Stimulated activated naive B cell treated with anti-CD40 and anti-IgM and Interleukin-4, amounts not matched to agents 10 μg/mL and 1 μg/mL and 100 μg/mL, for 72 hours (primary cell): ENCODE measurements at regions not wholly inside any gene's neighbourhood (a gene's known extent, or its start where the extent isn't known, plus 50 kb on each side); places are given as distances from the start of the nearest gene placed in this dataset.
"Not testable (repeated sequence)": the region's sequence is repeated elsewhere in the genome, so short reads cannot be mapped to it uniquely, and the experiment has no call there.

Experiments
- ATAC-seq, 2 donors: fragments of 150-1000 bp; cut with Tn5 transposase; replicated peaks; 2 replicates each; pipeline ENCODE4 v1.10.0; 2021; ENCODE audit warnings: moderate library complexity in 1 of 2
- DNase-seq: peaks from one replicate; pipeline ENCODE4 v3.0.0; 2021
- H3K27ac Mint-ChIP-seq: one replicate; pipeline ENCODE4 v1.8.0; 2022; ENCODE audit warnings: mild to moderate bottlenecking, mixed read lengths
- H3K27me3 Mint-ChIP-seq, 2 donors: one replicate each; pipeline ENCODE4 v1.8.0; 2022; ENCODE audit warnings: mixed read lengths in 2 of 2
- H3K36me3 Mint-ChIP-seq, 2 donors: one replicate each; pipeline ENCODE4 v1.8.0; 2022; ENCODE audit warnings: mixed read lengths in 2 of 2, mild to moderate bottlenecking in 1 of 2
- H3K4me1 Mint-ChIP-seq, 2 donors: one replicate each; pipeline ENCODE4 v1.8.0; 2022; ENCODE audit warnings: mixed read lengths in 2 of 2, mild to moderate bottlenecking in 1 of 2
- H3K4me3 Mint-ChIP-seq, 2 donors: one replicate each; pipeline ENCODE4 v1.8.0; 2022; ENCODE audit warnings: mild to moderate bottlenecking in 2 of 2, mixed read lengths in 2 of 2, moderate library complexity in 1 of 2
- H3K9me3 Mint-ChIP-seq, 2 donors: one replicate each; pipeline ENCODE4 v1.8.0; 2022; ENCODE audit warnings: mixed read lengths in 2 of 2, mild to moderate bottlenecking in 1 of 2

DNA sequence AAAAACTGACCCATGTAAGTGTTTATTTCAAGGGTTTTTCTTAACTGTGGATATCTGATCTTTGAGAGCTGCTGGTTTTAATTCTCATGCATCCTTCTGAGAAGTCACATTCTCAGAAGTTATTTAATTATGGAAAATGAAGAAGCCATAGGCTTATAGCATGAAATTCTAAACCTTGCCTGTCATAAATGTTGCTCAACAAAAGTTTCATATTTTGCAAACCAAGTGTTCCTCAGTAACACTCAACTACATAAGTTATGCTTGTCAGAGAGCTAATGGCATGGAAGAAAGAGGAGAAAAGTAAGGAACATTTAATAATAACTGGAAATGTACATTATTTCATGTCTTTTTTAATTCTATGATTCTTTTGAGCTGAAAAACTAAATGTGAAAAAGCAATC is 78.6 kb upstream of the MPP7 start:
- no peak overlapping the region for H3K27ac Mint-ChIP-seq
- H3K4me1 Mint-ChIP-seq = peaks cover 0 to 3% of the 10 kb centered on the region in 2 donors
- ATAC-seq = no peak
- H3K27me3 Mint-ChIP-seq = peaks cover 6 to 11% of the 10 kb centered on the region in 2 donors
- DNase-seq = no peak
- no peak overlapping the region for H3K4me3 Mint-ChIP-seq
- no peaks in the 10 kb centered on the region for H3K36me3 Mint-ChIP-seq
- no peaks in the 10 kb centered on the region for H3K9me3 Mint-ChIP-seq

DNA sequence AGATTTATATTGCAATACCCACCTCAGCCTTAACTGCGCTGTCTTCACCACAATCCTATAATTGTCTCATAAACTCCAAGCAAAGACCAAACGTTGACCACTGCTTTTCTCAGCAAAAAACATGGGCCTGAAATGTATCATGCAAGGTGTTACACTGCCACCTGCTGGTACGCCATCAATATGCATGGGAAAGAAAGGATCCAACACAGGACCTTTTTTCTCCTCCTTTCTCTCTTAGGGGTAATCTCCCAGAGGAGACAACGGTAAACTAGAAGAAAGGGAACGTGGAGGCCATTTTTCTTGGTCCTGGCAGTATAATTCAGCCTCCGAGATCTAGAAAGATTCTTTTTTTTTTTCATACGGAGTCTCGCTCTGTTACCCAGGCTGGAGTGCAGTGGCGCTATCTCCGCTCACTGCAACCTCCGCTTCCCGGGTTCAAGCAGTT is 79.1 kb upstream of the MPP7 start:
- H3K4me3 Mint-ChIP-seq = no peak overlapping the region
- H3K27ac Mint-ChIP-seq = no peak overlapping the region

DNA sequence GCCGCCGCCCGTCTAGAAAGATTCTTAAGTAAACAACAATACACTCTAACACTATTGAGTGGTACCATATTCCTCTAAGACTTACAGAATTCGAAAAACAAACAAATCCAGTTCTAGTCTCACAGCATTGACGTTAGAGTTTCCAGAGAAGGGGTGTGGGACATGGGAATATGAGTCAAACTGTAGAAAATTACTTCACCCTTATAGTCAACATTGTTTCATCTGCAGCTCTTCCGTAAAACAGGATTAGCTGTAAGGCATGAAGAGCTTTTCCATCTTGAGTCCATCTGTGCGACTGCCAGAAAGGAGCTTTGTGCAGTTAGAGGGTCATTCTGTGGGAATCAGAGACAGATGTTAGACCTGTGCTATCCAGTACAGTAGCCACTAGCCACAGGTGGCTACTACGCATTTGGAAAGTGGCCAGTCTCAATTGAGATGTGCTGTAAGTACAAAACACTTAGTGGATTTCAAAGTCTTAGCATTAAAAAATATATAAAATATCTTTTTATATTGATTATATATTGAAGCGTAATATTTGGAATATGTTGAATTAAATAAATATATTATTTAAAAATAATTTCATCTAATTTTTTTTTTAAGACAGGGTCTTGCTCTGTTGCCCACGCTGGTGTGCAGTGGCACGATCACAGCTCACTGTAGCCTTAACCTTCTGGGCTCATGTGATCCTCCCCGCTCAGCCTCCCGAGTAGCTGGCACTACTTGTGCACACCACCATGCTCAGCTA is 79.8 kb upstream of the MPP7 start:
- peaks cover 0 to 3% of the 10 kb centered on the region in 2 donors for H3K4me1 Mint-ChIP-seq
- H3K27me3 Mint-ChIP-seq = peaks cover 11% of the 10 kb centered on the region in 2 donors
- no peak overlapping the region for H3K4me3 Mint-ChIP-seq
- ATAC-seq (no peak), DNase-seq (no peak)
- peak overlapping the region; percentile 44 for H3K27ac Mint-ChIP-seq
- H3K36me3 Mint-ChIP-seq = no peaks in the 10 kb centered on the region
- H3K9me3 Mint-ChIP-seq = no peaks in the 10 kb centered on the region

More for the DNA sequence above, 79.1 kb upstream of the MPP7 start:
- DNase-seq = peak; percentile 68
- ATAC-seq = peak; percentile 98
- H3K9me3 Mint-ChIP-seq = no peaks in the 10 kb centered on the region
- no peaks in the 10 kb centered on the region for H3K36me3 Mint-ChIP-seq
- peaks cover 6 to 11% of the 10 kb centered on the region in 2 donors for H3K27me3 Mint-ChIP-seq
- H3K4me1 Mint-ChIP-seq = peaks cover 0 to 3% of the 10 kb centered on the region in 2 donors

DNA sequence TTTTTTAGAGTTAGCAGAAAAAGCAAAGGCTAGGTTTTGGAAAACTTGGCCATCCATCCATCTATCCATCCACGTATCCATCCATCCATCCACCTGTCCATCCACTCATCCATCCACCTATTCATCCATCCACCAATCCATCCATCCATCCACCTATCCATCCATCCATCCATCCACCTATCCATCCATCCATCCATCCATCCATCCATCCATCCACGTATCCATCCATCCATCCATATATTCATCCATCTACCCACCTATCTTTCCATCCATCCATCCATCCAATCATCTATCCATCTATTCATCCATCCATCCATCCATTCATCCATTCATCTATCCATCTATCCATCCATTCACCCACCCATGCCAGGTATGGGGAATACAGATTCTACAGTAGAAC is 81.7 kb upstream of the MPP7 start:
- H3K4me1 Mint-ChIP-seq = peaks cover 0 to 3% of the 10 kb centered on the region in 2 donors
- H3K9me3 Mint-ChIP-seq = no peaks in the 10 kb centered on the region
- no peak overlapping the region for H3K4me3 Mint-ChIP-seq
- DNase-seq (no peak), ATAC-seq (no peak)
- no peak overlapping the region for H3K27ac Mint-ChIP-seq
- H3K36me3 Mint-ChIP-seq = no peaks in the 10 kb centered on the region
- H3K27me3 Mint-ChIP-seq = peaks cover 19 to 20% of the 10 kb centered on the region in 2 donors

DNA sequence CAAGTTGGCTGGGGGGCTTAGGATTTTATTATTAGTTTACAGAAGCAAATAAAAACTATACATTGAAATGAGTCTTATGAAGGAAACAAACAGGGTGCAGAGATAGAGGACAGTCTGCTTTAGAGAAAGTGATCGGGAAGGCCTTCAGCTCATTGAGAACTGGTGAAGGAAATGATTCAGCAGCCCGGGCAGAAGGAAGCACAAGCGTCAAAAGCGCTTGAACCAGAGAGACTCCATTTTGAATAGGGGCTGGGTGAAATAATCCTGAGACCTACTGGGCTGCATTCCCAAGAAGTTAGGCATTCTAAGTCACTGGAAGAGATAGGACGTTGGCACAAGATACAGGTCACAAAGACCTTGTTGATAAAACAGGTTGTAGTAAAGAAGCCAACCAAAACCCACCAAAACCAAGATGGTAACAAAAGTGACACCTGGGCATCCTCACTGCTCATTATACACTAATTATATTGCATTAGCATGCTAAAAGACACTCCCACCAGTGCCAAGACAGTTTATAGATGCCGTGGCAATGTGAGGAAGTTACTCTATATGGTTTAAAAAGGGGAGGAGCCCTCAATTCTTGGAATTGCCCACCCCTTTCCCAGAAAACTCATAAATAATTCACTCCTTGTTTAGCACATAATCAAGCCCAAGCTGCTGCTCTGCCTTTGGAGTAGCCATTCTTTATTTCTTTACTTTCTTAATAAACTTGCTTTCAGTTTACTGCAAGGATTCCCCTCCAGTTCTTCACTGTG is 83.1 kb upstream of the MPP7 start:
- H3K9me3 Mint-ChIP-seq = no peaks in the 10 kb centered on the region
- H3K27me3 Mint-ChIP-seq = peaks cover 19 to 20% of the 10 kb centered on the region in 2 donors
- H3K27ac Mint-ChIP-seq = no peak overlapping the region
- DNase-seq (no peak), ATAC-seq (no peak)
- H3K4me3 Mint-ChIP-seq = no peak overlapping the region
- H3K36me3 Mint-ChIP-seq = no peaks in the 10 kb centered on the region
- peaks cover 0 to 3% of the 10 kb centered on the region in 2 donors for H3K4me1 Mint-ChIP-seq

DNA sequence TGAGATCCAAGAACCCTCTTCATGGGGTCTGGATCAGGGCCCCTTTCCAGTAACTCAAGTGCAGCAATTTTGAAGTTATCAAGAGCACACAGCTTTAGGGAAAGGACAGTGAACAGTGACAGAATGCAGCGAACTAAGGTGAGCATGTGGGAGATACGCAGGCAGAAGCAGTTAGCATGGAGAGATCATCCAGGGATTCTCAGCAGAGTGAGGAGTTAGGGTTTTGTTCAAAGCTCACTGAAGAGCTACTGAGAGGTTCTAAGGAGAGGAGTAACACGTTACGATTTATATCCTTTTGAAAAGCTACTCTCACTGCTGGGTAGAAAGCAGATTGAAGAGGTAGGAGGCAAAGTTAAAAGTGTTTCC is 83.6 kb upstream of the MPP7 start:
- Mint-ChIP-seq H3K36me3 (no peaks in the 10 kb centered on the region), H3K4me1 (peaks cover 0 to 3% of the 10 kb centered on the region in 2 donors), H3K27me3 (peaks cover 19 to 20% of the 10 kb centered on the region in 2 donors), H3K9me3 (no peaks in the 10 kb centered on the region), H3K4me3 (no peak overlapping the region), H3K27ac (no peak overlapping the region)
- ATAC-seq (no peak), DNase-seq (no peak)

DNA sequence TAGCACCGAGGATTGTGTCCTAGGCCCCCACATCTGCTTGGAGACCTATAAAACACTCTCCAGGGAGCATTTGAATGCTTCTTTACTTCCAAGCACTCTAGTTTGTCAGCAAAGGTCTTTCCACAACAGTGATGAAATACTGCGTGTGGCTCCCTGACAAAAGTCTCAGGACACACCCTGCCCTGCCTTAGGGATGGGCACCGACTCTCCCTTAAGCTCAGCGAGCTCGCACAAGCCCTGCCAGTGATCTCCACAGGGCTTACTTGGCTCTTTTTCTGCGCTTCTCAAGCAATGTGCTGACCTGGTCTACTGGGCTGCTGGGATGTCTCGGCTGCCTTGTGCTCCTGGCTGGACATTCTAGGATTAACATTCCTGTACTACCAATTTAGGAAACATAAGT is 84.3 kb upstream of the MPP7 start:
- peaks cover 19 to 20% of the 10 kb centered on the region in 2 donors for H3K27me3 Mint-ChIP-seq
- ATAC-seq (no peak), DNase-seq (no peak)
- no peak overlapping the region for H3K27ac Mint-ChIP-seq
- H3K4me1 Mint-ChIP-seq = peaks cover 0 to 2% of the 10 kb centered on the region in 2 donors
- H3K9me3 Mint-ChIP-seq = no peaks in the 10 kb centered on the region
- H3K36me3 Mint-ChIP-seq = no peaks in the 10 kb centered on the region
- no peak overlapping the region for H3K4me3 Mint-ChIP-seq

DNA sequence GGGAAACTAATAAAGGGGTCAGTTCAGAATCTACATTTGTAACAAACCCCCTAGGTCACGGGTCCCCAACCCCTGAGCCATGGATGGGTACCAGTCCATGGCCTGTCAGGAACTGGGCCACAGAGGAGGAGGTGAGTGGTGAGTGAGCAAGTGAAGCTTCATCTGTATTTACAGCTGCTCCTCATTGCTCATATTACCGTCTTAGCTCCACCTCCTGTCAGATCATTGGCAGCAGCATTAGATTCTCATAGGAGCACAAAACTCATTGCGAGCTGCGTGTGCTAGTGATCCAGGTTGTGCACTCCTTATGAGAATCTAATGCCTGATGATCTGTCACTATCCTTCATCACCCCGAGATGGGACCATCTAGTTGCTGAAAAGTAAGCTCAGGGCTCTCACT is 88.4 kb upstream of the MPP7 start:
- peaks cover 8 to 14% of the 10 kb centered on the region in 2 donors for H3K27me3 Mint-ChIP-seq
- no peaks in the 10 kb centered on the region for H3K36me3 Mint-ChIP-seq
- H3K4me1 Mint-ChIP-seq = peaks cover 7 to 8% of the 10 kb centered on the region in 2 donors
- no peak overlapping the region for H3K4me3 Mint-ChIP-seq
- ATAC-seq = no peak
- no peak overlapping the region for H3K27ac Mint-ChIP-seq
- DNase-seq = no peak
- no peaks in the 10 kb centered on the region for H3K9me3 Mint-ChIP-seq

DNA sequence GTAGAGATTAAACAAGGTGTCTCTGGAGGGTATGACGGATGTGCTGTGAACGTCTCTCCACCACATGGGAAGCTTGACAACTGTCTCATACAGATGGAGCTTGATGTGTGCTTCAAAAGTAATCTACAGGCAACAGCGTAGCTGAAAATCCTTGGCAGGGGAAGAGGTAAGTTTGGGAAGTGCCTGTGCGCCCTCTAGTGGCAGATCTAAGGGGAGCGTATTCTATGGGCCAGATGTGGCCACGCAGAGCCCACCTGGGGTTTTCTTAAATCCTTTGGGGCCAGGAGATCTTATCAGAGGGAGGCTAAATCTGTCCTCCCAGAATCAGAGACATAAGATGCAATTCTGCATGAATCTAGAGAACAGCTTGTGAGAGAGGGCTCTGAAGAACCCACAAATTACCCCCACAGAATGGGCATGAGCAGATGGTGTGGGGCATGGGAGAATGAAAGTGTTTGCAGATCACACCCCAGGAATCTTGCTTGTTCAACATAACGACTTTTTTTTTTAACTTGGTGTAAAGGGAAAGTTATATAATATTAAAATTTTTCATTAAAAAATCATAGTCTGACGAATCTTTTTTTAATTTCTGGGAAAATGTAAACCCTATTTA is 91.2 kb upstream of the MPP7 start:
- H3K4me1 Mint-ChIP-seq = peaks cover 5 to 10% of the 10 kb centered on the region in 2 donors
- no peak overlapping the region for H3K4me3 Mint-ChIP-seq
- peaks cover 0 to 1% of the 10 kb centered on the region in 2 donors for H3K9me3 Mint-ChIP-seq
- peak overlapping the region; percentile 70 for H3K27ac Mint-ChIP-seq
- peaks cover 0 to 14% of the 10 kb centered on the region in 2 donors for H3K27me3 Mint-ChIP-seq
- peak; percentile 78 to 88 for ATAC-seq
- peak; percentile 24 for DNase-seq
- no peaks in the 10 kb centered on the region for H3K36me3 Mint-ChIP-seq

DNA sequence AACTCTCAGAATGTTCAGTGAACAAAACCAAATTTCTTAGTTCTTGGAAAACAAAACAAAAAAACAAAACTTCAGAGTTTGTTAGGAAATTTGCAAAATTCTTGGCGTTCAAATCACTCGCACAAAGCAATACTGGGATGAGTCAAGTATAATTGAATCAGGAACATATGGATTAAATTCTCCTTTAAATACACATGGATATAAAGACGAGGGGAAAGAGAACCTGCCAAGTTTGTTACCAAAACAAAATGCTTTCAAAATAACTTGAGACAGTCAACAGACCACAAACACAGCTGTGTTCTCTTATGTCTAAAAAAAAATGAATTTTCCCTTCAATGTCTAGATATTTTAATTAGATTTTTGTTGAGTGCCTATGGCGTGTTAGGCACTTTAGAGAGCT is 93.5 kb upstream of the MPP7 start:
- H3K27ac Mint-ChIP-seq = no peak overlapping the region

DNA sequence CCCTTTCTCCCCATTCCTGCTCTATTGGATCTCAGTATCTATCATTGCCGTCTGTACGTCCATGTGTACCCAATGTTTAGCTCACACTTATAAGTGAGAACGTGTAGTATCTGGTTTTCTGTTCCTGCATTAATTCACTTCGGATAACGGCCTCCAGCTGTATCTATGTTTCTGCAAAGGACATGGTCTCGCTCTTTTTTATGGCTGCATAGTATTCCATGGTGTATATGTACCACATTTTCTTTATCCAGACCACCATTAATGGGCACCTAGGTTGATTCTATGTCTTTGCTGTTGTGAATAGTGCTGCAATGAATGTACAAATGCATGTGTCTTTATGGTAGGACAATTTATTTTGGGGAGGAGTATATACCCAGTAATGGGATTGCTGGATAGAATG is 94.4 kb upstream of the MPP7 start:
- H3K9me3 Mint-ChIP-seq = peaks cover 0 to 1% of the 10 kb centered on the region in 2 donors
- H3K27ac Mint-ChIP-seq = no peak overlapping the region
- H3K36me3 Mint-ChIP-seq = no peaks in the 10 kb centered on the region
- no peak for ATAC-seq
- no peak for DNase-seq
- no peak overlapping the region for H3K4me3 Mint-ChIP-seq
- peaks cover 0 to 13% of the 10 kb centered on the region in 2 donors for H3K27me3 Mint-ChIP-seq
- H3K4me1 Mint-ChIP-seq = peaks cover 19 to 42% of the 10 kb centered on the region in 2 donors

More for the DNA sequence above, 93.5 kb upstream of the MPP7 start:
- Mint-ChIP-seq H3K4me3 (no peak overlapping the region), H3K9me3 (peaks cover 0 to 1% of the 10 kb centered on the region in 2 donors), H3K27me3 (peaks cover 0 to 13% of the 10 kb centered on the region in 2 donors), H3K4me1 (peaks cover 15 to 33% of the 10 kb centered on the region in 2 donors), H3K36me3 (no peaks in the 10 kb centered on the region)
- ATAC-seq = no peak
- no peak for DNase-seq

DNA sequence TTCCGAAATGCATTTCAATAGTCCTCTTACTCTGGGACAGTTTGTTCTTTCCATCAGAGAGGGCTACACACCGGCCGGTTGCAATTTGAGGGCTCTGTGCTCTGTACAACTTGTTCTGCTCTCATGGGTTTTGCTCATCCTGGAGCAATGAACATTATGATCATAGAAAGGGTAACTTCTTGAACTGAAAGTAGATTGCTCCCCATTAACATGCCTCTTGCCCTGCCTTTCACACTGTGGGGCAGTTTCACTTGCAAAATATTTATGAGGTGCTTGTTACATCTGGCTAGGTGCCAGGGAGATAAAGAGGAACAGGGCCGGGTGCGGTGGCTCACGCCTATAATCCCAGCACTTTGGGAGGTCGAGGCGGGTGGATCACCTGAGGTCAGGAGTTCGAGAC is 97.3 kb upstream of the MPP7 start:
- H3K4me3 Mint-ChIP-seq = no peak overlapping the region
- H3K9me3 Mint-ChIP-seq = peaks cover 0 to 1% of the 10 kb centered on the region in 2 donors
- H3K4me1 Mint-ChIP-seq = peaks cover 26 to 52% of the 10 kb centered on the region in 2 donors
- no peaks in the 10 kb centered on the region for H3K36me3 Mint-ChIP-seq
- H3K27ac Mint-ChIP-seq = peak overlapping the region; percentile 10
- DNase-seq (no peak), ATAC-seq (peak in 1 of 2 donors; percentile 11)
- H3K27me3 Mint-ChIP-seq = peaks cover 0 to 13% of the 10 kb centered on the region in 2 donors

DNA sequence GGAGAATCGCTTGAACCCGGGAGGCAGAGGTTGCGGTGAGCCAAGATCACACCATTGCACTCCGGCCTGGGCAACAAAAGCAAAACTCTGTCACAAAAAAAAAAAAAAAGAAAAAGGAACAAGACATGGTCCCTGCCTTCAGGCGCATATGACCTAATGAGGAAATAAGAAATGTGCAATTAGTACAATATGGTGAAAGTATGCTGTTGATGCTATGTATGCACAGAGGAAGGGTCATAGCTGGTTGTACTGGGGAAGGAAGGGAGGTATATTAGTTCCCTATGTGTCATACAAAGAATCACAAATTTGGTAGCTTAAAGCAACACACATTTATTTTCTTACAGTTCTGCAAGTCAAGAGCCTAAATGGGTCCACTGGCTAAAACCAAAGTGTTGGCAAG is 97.8 kb upstream of the MPP7 start:
- Mint-ChIP-seq H3K4me1 (peaks cover 26 to 52% of the 10 kb centered on the region in 2 donors), H3K36me3 (no peaks in the 10 kb centered on the region), H3K9me3 (peaks cover 0 to 1% of the 10 kb centered on the region in 2 donors), H3K4me3 (no peak overlapping the region), H3K27ac (peak overlapping the region; percentile 10), H3K27me3 (peaks cover 0 to 13% of the 10 kb centered on the region in 2 donors)
- ATAC-seq (peak; percentile 57 to 59), DNase-seq (no peak)

DNA sequence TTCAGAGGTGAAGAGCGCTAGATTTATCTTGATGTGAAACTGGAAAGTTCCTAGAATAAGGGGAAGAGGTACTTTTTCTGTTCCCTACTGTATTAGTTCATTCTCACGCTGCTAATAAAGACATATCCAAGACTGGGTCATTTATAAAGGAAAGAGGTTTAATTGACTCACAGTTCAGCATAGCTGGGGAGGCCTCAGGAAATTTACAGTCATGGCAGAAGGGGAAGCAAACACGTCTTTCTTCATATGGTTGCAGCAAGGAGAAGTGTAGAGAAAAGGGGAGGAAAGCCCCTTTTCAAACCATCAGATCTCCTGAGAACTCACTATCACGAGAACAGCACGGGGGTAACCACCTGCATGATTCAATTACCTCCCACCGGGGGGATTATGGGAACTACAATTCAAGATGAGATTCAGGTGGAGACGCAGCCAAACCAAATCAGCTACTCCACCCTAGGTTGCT is 99.8 kb upstream of the MPP7 start:
- Mint-ChIP-seq H3K27ac (peak overlapping the region; percentile 86), H3K4me1 (peaks cover 26 to 52% of the 10 kb centered on the region in 2 donors), H3K4me3 (peak overlapping the region; percentile 14 to 57)
- H3K9me3 Mint-ChIP-seq, H3K27me3 Mint-ChIP-seq, H3K36me3 Mint-ChIP-seq: not testable (repeated sequence)
- ATAC-seq (peak; percentile 82 to 83), DNase-seq (peak; percentile 47)
